Activated CD4-positive, alpha-beta T cell treated with anti-CD3 and anti-CD28 coated beads, Interleukin-2, Interleukin-4, amounts not matched to agents 100 ng/mL and 50 ng/mL, durations not matched to agents 16 hours and 8 hours (primary cell): ENCODE measurements at regions not wholly inside any gene's neighbourhood (a gene's known extent, or its start where the extent isn't known, plus 50 kb on each side); places are given as distances from the start of the nearest gene placed in this dataset.

Experiments
- DNase-seq: peaks from one replicate; pipeline ENCODE4 v3.0.0-alpha.2; 2020; ENCODE audit warnings: low spot score

DNA sequence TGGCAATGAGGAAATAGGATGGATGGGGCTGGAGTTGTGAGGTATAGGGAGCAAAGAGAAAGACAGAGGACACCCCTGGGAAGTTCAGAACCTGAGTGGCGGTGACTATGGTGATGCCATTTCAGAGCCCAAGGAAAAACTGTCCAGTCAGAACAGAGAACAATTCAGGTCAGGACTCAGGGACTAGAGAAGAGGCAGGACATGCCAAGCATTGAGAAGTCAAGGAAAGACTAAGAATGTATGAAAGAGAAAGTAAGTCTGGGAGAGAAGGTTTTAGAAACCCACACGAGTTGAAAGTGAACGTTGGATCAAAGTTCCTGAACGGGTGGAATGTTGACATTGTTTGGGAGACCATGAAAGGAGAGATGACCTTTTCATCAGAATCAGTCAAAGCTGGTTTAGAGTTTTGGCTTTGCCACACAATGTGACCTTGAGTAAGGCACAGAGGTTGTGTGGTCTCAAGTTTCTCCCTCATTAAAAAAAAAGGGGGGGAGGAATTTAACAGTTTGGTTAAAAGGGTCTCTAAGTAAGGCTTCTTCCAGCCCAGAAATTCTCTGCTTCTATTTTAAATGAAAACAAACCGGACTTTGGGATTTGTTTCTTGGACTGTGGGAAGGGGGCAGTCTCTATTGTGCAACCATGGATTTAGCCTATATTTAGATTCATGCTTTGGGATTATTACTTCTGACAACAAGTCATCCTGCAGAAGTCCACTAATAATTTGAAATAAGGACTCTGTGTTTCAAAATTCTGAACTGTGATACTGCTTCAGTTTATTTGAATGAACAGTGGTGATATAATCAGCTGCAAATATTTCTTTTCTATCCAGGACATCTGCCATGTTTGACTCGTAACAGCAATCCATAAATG, 315.9 kb upstream of the TBL1XR1 start:
- DNase-seq = no peak

- DNase-seq = no peak
These were observed 316.7 kb upstream of the TBL1XR1 start for GRCh38 chr3:177513815-177514610.

DNA sequence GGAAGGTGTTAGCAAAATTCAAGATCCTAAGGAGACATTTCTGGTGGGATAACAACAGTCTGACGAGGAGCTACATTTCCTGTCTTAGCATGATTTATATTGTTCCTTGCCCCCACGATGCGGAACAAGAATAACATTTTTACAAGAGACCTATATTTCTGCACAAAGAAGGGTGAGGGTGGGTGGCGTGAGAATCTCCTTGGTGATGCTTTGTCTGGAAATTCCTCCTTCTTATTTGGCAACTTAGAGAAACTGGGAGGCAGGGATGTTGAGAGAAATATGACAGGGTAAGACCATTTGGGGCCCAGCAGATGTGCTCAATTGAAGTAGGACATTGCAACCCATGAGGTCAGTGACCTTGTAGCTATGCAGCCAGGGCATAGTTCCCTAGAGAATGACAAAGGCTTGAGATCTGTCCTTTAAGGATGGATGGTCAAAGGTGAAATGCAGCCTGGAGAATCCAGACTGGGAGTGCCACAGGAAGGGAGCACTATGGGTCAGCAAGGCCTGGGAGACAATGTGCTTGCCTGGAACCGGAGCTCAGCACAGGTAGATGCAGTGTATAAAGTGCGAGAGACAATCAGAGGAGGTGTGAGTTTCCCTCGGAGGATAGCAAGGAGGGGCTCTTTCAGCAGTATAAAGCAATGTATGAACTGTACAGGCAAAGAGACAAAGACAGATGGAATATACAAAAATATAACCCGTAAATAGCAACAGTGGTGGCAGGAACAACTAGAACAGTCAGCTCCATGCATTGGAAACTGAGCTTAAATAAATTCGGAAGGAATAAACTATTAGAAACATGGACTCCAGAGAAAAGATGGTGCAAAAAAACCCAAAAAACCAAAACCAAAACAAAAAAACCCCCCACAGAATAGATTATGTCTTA, 317.6 kb upstream of the TBL1XR1 start:
- DNase-seq = no peak

GRCh38 chr3:177515786-177516157, 318.5 kb upstream of the TBL1XR1 start:
- DNase-seq = no peak

- no peak for DNase-seq
These were observed 319.1 kb upstream of the TBL1XR1 start for GRCh38 chr3:177516158-177517011.

- DNase-seq = no peak
These were observed 320.6 kb upstream of the TBL1XR1 start for GRCh38 chr3:177517906-177518305.

DNA sequence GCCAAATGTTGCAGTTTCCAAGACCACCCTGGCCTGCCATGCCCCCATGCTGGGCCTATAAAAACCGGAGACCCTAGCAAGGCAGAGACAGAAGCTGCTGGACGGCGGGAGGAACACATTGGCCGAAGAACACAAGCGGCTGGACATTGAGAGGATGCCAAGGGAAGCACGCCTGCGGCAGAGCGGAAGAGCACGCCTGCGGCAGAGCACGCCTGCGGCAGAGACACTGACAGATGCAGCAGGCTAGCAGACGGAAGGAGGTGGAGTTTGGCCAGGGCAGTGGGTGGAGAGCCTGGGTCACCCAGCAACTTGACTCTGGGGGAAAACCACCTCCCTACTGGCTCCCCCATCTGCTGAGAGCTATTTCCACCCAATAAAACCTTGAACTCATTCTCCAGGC, 322.3 kb upstream of the TBL1XR1 start:
- no peak for DNase-seq

DNA sequence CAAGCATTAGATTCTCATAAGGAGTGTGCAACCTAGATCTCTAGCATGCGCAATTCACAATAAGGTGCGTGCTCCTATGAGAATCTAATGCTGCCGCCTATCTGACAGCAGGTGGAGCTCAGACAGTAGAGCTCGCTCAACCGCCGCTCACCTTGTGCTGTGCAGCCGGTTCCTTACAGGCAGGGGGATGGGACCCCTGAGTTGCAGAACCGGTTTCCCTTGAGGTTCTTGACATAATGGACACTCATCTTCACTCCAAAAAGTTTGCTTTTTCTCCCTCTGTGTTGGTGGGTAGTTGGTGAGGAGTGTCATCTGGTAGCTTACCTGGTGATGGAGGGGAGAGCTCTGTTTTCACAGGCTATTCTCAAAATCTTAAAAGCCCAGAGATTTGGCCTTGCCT, 324.0 kb upstream of the TBL1XR1 start:
- no peak for DNase-seq

DNA sequence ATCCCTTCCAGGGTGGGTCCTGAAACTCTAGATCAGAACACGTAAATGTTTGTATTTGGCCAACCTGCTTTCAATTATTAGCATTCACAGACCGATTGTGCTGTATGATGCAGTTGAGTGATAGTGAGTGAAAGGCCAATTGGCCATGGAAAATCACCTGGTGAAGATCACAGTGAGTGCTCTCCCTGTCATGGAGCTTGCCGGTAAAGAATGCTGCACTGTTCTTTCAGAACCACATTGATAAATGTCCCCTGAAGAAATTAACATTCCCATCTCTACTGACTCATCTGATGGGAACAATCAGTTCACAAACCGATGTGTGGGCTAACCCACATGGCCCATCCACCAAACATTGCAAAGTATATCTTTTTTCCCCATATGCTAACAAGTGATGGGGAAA, 324.8 kb upstream of the TBL1XR1 start:
- DNase-seq = no peak

DNA sequence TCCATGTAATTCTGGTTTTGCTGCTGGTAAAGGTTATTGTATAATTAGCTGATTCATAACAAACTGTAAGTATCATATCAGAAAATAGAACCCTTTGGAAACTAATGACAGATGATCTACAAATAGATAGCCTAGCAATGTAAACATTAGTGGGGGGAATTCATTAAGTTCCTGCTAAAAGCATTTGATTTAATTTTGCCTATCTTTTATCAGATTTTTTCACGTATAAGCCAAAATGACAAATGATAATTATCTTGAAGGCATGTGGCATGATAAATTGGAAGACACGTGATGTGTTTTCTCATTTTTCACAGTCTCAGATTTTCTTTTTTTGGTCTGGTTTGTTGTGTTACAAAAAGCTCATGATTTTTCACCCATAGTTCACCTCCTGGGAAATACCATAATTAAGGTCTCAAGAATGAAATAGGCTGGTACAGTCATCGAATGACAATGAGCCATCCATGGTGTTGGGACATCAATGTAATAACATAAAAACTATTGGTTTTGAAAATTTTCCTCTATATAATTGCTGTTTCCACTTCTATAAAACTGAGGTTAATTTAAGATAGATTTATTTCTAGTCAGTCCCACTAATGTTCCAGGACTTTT, 325.9 kb upstream of the TBL1XR1 start:
- no peak for DNase-seq

DNA sequence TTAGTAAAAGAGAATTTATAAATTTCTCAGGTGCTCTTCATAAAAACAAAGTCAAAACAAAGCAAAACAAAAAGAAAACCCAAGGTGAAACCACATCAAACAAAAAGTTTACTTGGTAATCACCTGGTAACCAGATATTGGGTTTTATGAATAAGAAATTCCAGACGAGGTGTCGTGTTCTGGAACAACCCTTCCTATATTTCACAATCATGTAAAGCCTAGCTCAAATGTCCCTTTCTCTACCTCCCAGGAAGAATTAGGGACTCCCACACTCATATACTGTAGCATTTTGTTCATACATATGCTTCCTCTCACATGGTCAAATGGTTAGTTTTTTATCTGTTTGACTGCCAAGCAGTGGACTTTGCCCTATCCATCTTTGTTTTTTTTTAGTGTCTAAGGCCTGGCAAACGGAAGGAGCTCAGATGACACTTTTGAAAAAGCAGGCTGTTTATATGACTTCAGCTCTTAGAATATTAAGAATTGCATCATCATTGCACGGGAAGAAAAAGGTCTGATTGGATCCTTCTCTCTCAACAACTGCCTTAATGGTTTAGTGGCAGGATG, 326.7 kb upstream of the TBL1XR1 start:
- no peak for DNase-seq

DNA sequence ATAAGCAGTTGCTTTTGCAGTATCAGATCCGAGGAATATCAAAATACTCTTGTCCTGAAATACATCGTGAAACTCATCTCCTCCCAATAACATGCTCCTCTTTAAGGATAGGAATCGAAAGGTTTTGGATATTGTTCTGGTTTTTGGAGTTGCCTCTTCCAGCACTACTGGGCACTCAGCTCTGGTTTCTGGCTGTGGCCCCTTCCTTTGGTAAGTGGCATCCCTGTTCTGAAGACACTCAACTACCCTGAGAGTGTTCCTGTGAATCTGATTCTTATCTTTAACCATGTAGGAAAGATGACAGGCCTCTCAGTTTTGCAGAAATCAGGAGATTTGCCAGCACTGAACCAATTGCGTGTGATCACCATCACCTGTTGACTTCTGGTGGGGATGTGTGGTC, 327.5 kb upstream of the TBL1XR1 start:
- no peak for DNase-seq

DNA sequence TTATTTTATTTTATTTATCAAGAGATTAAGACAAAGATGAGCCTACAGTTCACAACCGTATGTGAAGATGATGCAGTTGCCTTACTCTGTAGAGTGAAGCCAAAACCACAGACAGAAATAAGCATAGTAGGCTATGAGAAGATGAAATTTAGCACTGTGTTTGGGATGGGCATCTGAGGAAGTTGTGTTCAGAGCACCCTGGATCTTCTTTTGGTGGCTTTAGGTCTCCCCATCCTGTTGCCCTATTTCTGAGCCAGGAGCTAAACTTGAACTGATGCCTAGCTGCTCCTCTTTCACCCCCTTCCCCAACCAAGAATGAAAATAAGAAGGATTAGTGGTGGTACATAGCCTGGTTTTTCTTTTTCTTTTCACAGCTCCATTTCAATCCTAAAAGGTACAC, 328.1 kb upstream of the TBL1XR1 start:
- no peak for DNase-seq

GRCh38 chr3:177525987-177526712, 328.9 kb upstream of the TBL1XR1 start:
- no peak for DNase-seq

DNA sequence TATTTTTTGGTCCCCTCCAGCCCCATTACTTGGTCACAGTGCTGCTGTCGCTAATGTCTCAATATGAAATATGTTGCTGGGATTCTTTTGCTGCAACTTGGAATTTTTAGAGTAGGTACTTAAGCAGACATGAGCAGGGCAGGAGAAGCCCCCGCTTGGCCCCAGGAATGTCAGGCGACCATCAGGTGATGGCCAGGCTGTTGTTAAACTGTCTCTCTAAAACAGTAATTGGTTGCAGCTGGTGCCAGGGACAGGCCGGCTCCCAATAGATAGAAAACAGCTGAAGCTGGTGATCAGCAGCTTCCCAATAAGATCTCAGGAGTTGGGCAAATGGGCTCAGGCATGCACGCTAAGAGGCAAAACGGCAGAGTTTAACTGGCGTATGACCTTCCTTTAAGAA, 329.9 kb upstream of the TBL1XR1 start:
- no peak for DNase-seq

DNA sequence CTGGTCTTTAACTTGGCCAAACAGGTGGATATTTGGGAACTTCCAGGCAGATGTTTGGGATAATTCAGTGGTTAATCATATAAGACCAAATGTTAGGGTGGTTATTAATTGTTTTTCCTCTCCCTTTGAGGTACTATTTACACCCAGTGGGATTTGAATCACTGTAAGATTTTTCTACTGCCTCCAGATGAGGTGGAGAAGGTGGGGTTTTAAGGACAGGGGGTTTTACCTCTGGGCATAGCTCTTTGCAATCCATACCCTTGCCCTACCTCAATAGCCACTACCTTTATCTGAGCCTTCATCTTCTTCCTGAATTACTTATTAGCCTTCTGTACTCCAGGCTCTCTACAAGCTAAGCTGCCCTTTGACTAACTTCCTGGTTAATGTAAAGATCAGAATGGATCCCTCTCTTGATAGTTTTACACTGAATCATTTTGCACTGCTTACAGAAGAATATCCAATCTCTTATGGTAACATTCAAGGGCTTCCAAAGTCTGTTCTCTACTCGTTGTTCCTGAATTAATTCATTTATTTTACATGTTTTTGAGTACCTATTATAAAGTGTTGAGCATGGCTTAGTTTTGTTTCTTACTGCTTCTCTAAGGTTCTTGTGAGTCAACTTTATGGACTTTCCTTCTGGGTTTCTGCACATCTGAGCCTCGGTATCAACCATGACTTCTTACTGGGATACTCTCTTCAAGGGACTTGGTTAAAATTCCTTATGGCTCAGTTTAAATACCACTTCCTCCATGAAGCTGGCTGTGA, 331.2 kb upstream of the TBL1XR1 start:
- no peak for DNase-seq

DNA sequence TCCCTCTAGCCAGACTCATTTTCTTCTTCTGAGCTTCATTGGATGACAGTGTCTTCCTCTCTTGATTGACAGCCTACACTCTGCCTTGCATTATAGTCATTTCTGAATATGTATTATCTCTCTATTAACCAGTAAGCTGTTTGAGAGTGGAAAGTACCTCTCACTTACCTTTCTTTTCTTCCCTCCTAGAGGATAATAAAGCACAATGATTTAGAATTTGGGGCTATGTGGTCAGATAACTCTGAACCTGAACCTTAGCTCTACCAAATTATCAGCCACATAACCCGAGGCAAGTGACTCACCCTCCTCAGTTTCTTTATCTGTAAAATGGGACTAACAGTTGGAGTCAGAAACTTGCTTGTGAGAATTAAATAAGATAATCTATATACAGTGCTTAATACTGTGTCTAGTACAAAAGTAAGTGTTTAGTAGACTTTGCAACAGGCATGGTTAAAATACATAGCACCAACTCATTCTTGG, 331.8 kb upstream of the TBL1XR1 start:
- DNase-seq = peak; percentile 10

GRCh38 chr3:177529716-177530335, 332.5 kb upstream of the TBL1XR1 start:
- no peak for DNase-seq

DNA sequence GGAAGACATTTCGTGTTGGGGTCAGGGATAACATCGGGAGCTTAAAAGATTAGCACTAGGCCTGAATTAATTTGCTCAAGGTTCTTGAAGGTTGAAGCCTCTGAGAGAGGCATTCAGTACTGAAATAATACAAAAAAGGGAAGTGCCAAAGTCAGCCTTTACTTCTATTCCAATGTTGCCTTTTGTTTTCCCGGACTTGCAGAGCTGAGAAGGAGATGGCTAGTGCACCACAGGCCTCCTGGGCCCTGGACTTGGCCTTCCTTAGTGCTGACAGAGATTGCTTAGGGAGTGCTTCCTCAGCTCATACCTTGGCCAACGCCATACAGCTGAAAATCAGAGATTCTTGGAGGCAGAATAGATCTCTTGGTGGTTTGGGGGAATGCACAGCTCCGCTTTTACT, 333.6 kb upstream of the TBL1XR1 start:
- DNase-seq = no peak
